ENCODE measurements at regions not wholly inside any gene's neighbourhood (a gene's known extent, or its start where the extent isn't known, plus 50 kb on each side); places are given as distances from the start of the nearest gene placed in this dataset.
"Not testable (repeated sequence)": the region's sequence is repeated elsewhere in the genome, so short reads cannot be mapped to it uniquely, and the experiment has no call there.

DNA sequence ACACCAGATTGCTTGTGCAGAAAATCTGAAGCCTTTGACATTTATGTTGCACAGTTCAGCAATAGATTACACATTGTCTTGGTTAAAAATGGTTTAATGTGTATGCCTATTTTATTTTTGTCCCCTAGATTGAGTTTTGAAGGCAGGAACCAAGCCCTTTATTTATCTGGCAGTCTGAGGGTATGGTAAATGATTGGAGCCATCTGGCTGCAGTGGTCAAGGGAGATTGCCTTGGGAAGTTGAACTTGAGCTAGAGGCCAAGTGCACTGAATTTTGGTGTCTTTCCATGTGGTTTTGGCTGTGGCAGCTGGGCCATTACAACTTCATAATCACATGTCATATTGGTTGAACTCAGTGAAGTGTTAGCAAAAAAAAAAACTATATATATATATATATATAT lies 248.7 kb upstream of the C2CD4B start:
- no peak for DNase-seq

DNA sequence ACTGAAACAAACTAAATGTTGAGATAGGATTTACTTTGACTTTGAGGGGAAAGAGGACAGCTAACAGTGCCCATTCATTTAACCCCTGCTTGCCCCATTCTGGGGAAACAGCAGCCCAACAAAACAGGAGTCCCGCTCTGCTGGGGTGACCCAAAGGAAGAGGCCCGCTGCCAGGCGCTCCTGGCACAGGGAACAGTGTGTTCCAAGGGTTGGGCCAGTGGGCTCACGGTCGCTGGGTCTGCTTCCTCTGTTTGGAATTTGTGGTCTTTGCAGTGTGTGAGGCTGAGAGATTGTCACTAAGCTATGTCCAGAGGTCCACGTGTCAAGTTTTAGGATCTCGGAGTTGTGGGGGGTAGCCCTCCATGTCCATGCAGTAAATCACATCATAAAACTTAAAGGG lies 250.4 kb upstream of the C2CD4B start:
- no peak for DNase-seq

DNA sequence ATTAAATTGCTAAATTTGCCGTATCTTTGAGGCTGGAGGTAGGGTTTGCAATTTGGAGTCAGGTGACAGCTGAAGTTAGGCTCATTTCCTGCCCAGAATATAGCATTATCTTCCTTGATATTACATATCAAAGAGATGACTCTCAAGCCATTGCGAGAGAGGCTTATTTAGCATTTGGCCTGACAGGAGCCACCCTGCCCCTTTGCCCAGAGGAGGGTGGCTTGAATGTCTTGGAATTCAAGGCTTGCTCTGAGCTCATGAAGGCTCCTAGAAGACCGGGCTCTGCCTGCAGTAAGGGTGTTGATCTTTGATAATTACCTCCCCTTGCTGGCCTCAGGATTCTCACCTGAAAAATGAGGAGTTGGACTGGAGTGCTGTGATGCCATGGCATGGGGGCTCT lies 251.4 kb upstream of the C2CD4B start:
- DNase-seq: no peak

DNA sequence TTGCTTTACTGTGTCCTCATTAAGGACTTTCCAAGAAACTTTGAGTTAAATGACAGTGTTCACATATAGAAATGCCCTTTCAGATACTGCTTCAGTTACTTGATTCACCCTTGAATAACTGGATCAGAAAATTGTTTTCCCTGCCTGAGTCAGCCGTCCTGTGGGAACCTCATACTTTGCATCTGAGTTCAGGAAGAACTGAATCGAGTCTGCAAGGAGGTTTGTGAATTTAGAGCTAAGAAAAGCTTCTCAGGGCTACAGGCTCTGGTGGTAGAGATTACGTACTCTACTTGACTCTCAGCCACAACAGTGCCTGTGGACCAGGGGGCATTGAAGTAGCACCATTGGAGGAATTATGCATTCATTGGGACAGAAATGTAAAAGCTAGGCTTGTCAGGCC lies 252.4 kb upstream of the C2CD4B start:
- no peak for DNase-seq

DNA sequence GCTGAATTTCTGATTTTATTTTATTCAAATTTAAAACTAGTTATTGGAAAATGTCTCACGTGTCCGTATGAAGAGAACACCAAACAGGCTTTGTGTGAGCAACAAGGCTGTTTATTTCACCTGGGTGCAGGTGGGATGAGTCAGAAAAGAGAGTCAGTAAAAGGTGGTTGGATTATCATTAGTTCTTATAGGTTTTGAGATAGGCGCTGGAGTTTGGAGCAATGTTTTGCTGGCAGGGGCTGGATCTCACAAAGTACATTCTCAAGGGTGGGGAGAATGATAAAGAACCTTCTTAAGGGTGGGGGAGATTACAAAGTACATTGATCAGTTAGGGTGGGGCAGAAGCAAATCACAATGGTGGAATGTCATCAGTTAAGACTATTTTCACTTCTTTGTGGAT lies 253.4 kb upstream of the C2CD4B start:
- DNase-seq: not testable (repeated sequence)

DNA sequence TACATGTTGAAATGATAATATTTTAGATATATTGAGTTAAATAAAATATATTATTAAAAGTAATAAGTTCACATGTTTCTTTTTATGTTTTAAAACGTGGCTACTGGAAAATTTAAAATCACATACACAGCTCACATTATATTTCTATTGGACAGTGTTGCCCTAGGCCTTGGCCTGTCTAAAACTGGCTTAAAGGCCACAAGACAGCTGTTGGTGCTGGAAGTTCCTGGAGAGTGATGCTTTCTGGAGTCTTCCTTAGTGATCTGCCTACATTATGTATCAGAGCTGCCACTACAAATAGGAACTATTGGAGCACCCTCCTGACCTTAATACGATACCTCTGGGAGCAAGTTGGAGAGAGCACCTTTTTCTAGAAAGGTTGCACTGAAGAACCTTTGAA lies 254.1 kb upstream of the C2CD4B start:
- no peak for DNase-seq

DNA sequence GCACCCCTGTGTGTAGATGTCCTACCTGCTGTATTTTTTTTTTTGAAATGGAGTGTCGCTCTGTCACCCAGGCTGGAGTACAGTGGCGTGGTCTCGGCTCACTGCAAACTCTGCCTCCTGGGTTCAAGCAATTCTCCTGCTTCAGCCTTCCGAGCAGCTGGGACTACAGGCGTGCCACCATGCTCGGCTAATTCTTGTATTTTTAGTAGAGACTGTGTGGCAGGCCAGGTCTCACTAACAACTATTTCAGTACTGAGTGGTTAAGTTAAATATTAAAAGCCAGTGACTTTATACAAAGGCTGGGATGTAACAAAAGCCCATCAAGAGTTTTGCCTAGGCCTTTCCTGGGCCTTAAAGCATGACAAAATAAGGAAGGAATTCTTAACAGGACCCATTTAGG lies 255.3 kb upstream of the C2CD4B start:
- not testable (repeated sequence) for DNase-seq

DNA sequence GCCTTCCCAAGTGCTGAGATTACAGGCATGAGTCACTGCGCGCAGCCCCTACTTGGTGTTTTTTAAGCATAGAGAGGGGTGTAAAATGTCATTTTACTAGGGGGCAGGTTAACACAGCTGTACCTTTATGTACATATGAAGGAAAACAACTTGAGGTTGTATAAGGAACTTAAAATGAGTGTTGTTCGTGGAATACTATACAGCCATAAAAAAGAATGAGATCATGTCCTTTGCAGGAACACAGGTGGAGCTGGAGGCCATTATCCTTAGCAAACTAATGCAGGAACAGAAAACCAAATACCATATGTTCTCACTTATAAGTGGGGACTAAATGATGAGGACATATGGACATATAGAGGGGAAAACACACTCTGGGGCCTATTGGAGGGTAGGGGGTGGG lies 256.2 kb upstream of the C2CD4B start:
- DNase-seq: no peak

DNA sequence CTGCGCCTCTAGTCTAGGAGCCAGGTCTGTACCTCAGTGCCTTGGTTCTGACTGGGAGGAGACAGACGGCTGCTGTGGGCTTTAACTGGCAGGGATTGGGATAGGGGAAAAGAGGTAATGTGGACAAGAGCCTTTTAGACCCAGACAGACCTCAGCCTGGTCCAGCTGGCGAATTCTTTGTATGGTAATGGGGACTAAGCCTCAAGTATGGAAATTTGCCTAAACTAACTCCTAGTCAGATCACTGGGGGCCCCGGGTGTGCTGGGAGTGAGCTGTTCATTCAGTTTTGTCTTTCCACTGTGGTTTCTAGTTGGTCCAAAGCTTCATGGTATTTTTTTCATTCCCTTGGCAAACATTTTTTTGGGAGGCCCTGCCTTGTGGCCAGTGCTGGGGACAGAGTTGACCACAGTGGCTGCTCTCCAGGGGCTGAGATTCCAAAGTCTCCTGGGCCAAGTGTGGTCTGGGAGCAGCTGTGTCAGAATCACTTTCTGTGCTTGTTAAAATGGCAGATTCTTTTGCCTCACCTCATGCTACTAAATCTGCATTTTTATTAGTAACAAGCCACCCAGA lies 261.4 kb upstream of the C2CD4B start:
- DNase-seq: no peak

DNA sequence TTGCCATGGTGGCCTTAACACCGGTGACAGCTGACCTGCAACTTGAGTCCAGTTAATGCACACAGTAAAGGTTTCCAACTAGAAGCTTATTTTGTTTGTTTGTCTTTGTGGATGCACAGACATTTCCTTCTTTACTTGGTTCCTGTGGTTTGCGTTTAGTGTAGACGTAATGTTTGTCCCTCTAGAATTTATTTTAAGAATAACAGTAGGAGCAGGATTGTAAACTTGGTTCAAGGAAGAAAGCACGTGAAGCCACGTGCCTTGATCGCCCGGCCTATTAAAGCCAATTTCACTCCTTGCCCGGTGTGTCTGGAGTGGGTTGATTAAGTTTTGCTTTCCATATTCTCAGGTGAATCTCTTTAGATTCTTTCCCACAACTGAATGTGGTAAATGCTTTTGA lies 263.2 kb upstream of the C2CD4B start:
- no peak for DNase-seq

DNA sequence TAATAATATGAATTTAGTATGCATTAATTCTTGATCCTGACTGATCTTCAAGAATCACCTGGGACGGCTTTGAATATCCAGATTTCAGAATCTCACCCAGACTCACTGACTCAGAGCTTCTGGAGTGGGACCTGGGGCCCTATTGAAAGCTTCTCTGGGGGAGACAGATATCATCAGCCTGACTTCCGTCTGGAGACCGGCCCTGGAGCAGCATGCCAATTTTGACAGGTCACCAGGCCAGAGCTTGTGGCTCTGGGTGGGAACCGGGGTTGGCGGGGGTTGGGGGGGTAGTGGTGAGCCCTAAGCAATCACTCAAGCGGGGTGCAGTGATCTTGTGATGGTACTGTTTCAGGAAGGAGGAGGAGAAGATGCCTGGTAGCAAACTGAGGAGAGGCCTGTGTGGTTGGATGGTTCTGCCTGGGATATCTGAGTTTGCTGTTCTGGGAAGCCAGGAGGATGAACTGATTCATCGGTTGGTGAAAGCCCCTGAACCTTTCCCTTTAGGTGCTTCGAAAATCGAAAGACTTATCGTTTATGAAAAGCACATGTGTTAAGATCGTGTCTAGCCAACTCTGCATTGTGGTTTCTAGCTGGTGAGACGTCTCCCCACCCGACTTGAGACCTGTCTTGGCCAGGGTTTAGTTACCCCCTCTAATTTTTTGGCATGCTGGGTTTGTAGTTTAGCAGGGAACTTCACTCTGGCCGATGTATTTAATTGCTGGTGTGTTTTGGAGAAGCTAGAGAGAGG lies 263.9 kb upstream of the C2CD4B start:
- no peak for DNase-seq

DNA sequence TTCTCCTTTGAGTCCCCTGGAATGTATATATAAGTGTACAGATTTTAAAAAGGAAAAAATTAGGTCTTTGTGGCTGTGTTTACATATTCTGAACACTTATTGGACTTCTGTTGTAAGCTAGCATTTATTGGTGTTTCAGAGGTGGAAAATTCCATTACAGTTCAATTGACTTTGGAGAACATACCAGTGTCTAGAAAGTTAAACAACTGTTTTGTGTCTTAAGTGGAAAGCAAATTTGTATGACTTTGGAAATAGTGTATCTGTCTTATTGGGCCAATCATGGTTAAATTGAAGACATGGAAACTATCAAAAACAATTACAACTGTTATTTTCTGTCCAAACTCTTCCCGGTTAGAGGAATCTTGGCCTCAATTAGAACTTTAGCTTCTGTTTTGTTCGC lies 265.0 kb upstream of the C2CD4B start:
- DNase-seq: no peak

DNA sequence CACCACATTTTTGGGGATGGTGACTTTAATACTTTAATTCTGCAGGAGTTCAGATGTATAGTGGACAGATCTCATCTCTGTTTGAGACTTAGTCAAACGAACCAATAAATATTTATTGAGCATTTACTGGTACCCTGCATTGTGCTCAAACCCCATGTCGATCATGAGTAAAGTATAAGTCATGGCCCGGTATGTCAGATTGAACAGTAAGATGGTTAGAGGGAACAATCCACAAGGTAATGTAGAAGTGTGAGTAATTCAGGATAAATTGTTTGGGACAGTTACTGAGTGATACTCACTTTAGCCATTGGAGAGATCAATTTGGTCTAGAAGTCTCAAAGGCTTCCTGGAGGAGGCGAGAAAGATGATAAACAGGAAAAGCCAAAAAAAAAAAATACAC lies 265.5 kb upstream of the C2CD4B start:
- no peak for DNase-seq

DNA sequence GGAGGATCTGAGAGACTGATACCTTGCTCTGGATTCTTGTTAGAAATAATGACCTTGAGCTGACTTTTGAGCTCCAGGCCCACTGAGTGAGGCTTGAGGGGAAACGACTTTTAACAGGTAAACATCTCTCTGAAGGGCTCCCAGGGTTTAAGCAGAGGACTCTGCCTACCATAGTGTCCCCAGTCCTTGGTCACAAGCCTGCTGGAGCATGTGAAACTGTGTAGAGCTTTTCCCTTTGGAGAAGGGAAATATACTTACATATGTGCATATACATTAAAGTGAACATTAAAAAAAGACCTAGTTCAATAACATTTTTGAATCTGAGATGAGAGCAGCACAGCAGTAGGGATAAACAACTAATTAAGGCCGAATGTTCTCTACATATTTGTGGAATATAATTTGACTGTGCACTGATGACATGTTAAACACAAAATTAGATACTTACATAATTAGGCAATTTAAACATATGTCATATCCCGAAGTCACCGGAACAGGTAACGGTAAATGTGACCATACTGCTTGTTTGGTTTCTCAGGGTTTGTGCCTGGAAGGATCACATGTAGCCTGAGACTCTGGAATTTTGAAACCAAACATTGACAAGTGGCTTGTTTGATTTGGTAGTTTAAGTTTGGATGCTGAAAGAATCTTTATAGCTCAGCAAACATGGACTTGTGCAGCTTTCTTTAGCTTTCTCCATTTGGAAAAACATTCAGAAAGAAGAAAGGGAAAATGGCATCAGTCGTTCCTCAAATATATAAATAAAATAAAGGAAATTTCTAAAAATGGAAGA lies 266.1 kb upstream of the C2CD4B start:
- DNase-seq: no peak

DNA sequence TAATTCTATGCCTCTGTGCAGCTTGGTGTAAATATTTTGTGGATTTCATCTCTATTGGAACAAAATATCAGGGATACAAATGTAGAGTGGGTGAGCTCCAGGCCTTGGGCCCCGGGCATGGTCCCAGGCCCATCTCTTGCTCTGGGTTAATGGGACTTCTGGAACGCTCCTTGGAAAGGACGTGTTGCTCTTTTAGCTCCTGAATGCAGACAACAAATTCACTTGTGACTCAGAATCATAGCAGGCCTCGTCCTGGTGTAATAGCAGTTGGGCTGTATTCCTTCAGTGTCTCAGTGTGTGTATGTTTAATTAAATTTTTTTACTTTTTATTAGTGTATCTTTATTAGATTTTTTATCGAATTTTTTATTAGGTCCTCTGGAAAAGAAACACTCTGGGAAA lies 266.7 kb upstream of the C2CD4B start:
- DNase-seq: no peak

DNA sequence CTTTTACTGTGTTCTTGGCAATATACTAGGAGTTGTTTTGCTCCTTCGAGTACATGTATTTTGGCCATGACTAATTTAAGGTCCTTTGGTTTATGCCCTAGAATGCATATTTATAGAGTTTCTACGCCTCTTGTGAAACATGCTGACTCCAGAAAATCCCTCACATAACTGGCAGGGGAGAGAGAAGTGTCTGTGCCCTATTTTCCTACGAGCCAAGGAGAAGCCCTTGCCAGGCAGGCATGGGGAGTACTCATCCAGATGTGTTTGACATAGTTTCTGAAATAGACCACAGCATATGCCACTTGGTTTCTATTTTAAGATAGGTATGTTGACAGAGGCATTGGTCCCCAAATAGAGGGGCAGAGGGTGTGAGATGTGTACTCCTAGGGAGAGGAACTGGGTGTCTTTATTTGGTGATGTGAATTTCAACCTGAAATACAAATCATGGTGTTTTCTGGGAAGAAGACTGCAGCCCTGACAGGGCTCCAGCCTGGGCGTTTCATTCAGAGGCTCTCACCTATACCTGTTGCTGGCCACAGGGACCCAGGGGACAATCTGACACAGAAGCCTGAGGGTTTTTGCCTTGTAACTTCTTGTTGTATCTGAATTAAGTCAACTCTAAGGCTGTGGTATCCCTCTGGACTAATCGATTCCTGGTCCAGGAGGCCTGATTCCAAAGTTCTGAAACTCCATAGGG lies 267.8 kb upstream of the C2CD4B start:
- DNase-seq: no peak

DNA sequence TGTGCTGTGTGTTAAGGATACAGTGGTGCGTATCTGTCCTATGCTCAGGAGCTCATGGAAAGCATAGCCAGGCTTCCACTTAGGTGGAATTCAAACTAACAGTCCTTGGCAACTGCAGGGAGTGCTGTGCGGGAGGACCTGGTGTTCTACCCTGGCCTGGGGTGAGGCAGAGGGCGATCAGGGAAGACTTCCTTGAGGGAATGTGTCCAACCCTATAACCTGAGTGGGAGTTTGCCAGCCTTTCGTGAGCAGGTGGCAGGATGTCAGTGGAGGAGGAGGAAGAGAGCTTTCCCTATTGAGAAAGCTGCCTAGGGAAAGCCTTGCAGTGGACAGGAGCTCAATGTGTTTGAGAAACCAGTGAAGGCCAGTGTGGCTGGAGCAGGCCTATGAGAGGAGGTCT lies 271.1 kb upstream of the C2CD4B start:
- DNase-seq: no peak

DNA sequence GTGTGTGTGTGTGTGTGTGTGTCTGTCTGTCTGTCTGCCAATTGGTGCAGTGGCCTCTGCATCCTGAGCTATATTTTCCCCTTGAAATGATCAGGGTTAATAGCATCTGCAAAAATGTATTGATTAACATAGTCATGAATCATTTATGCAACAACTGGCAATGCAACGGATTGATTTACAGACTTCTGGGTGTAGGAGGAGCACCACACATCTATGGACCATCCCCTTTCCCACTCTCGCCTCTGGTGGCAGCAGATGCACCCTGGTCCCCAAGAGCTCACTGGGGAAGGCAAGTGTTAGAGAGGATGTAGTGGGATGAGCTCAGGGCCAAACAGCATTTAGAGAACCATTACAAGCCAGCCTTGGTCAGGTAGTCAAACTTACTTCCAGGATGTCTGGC lies 272.7 kb upstream of the C2CD4B start:
- no peak for DNase-seq

DNA sequence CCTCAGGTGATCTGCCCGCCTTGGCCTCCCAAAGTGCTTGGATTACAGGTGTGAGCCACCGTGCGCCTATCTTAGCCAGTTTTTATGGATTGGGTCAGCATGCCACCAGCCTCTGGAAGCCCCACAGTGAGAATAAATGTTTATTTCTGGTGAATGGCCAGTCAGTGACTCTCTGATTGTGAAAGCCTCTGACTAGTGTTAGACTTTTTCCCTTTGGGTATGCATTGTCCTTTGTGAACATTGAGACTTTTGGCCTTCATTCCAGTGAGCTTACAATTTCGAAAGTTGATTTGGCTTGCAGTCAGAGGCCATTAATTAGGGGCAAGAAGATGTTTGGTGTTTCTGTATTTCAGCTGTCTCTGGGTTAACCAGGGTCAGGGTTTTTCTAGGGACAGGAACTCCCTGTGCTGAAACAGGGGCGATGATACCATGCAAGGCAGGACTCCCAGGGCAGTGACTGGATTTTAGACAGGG lies 274.5 kb upstream of the C2CD4B start:
- DNase-seq: no peak

DNA sequence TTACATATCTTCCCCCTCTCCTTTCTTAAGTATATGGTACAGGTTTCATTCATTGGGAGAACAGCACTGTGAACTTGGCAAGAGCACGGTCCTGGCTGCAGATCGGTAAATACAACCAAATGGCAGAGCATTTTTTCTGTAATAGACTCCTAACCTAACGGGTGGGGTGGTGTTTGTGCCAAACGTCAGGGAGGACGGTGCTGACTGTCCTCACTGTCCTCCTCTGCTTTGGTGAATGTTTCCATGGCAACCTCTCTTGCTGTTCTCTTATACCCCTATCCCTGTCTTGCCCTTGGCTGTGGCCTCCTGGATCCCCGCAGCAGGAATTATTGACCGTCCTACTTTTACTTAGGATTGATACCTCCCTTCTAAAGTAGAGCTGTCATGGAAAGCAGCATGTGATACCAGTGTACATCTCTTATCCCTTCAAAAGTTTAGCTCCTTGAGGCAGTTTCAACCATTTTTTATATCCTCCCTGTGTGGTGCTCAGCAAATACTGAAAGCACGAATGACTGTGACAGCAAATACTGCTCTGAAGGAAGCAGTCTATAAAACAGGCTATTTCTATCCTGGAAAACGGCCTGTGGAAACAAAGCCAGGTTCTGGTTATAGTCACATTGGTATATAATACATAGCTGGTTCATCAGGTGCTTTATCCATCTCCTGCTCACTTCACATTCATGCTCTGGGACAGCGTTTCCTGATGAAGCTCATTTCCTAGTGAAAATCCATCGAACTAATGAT lies 275.4 kb upstream of the C2CD4B start:
- no peak for DNase-seq

DNA sequence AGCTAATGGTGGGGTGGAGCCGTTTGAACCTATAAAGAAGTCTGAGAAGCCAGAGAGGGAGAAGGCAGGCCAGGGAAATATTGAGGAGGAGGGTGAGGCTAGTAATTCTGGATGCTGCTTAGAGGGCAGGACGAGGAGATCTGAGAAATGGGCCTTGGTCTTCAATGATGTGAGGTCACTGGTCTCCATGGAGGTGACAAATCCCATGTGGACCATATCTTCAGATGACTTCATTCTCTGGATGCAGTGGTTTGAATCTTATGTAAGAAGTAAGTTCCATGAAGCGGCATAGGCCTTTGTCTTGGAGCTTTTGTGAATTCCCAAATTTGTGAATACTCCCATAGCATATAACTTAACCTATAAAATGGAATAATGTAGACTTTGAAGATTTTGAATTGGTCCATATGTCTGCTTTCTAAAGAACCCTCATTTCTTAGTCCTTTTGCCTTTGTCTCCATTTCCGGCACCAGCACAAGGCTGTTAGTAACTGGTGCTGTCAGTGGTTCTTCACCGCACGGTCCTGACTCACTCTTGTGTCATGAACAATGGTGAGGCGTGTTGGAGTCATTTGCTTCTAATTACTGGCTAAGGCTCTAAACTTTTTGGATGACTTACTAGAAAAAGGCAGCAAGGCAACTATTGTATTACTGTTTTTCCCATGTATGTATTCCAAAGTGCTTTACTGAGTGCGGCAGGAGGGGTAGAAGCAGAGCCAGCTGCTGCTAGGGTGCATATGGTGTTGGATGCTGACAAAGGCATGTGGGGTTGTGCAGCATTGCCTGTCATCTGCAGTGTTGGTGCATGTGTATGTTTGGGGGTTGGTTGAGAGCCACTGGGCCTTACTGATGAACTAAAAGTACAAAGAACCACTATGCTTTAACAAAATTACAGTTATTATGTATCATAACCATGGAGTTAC lies 279.3 kb upstream of the C2CD4B start:
- peak; percentile 60 for DNase-seq
